AG04450 (cell line): ENCODE measurements at regions not wholly inside any gene's neighbourhood (a gene's known extent, or its start where the extent isn't known, plus 50 kb on each side); places are given as distances from the start of the nearest gene placed in this dataset.
A peak's percentile ranks its signal among the peaks of the same experiment; 100 is the strongest.

Source experiments
- CTCF ChIA-PET: fragments of 300-600, 350-600 bp; formaldehyde crosslinking; extraction: SDS; loops from one replicate; lab custom pipeline; 2022; ENCODE audit warnings: antibody characterized with exemption, inconsistent platforms; lab: Charles Lee
- POLR2A ChIA-PET: fragments of 350-600 bp; formaldehyde crosslinking; extraction: SDS; loops from one replicate; lab custom pipeline; 2021; ENCODE audit warnings: antibody characterized with exemption, inconsistent platforms; lab: Yijun Ruan, JAX
- DNase-seq: peaks from one replicate; pipeline ENCODE4 v3.0.0-alpha.2; 2011; ENCODE audit warnings: low read depth, low spot score
- H3K27ac ChIP-seq: one replicate; pipeline ENCODE4 v1.5.1; 2012; ENCODE audit warnings: low read depth, low read length, control low read depth
- H3K27me3 ChIP-seq: one replicate; pipeline ENCODE4 v1.6.0; 2012; ENCODE audit warnings: low read length; ENCODE audit not compliant: control insufficient read depth, insufficient read depth
- H3K4me3 ChIP-seq: 2 replicates; pipeline ENCODE4 v1.5.1; 2011; ENCODE audit warnings: mild to moderate bottlenecking, low read depth, low read length, control low read depth
- H3K9me3 ChIP-seq: 2 replicates; pipeline ENCODE4 v1.5.1; 2012; ENCODE audit warnings: low read length; ENCODE audit not compliant: control insufficient read depth, insufficient read depth
- TF ChIP-seq, protein P1 (sequence below): IDR thresholded peaks from 2 replicates; pipeline ENCODE4 v1.5.1; 2011; ENCODE audit warnings: low read depth, low read length, control low read depth, inconsistent platforms

DNA sequence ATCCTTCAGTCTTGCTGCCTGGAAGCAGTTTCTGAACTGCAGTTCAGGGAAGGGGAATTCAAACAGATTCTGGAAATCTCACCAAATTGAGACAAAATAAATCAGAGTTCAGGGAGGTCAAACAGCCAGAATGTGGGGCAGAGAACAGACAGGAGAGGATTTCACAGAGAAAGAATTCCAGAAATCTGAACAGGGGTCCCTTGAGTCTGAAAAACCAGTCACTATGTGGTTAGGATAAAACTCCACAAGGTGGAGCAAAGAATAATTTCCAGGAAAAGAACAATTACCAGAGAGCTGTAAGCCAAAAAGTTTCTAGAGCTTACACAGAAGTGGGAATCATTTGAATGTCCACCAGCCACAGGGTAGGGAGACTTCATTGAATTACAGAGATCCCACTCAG, 84.7 kb downstream of the URB2 start:
- Histone ChIP-seq H3K27me3 (no peaks in the 10 kb centered on the region), H3K27ac (no peak overlapping the region), H3K9me3 (no peaks in the 10 kb centered on the region), H3K4me3 (no peak overlapping the region)
- TF ChIP-seq, protein P1, sequence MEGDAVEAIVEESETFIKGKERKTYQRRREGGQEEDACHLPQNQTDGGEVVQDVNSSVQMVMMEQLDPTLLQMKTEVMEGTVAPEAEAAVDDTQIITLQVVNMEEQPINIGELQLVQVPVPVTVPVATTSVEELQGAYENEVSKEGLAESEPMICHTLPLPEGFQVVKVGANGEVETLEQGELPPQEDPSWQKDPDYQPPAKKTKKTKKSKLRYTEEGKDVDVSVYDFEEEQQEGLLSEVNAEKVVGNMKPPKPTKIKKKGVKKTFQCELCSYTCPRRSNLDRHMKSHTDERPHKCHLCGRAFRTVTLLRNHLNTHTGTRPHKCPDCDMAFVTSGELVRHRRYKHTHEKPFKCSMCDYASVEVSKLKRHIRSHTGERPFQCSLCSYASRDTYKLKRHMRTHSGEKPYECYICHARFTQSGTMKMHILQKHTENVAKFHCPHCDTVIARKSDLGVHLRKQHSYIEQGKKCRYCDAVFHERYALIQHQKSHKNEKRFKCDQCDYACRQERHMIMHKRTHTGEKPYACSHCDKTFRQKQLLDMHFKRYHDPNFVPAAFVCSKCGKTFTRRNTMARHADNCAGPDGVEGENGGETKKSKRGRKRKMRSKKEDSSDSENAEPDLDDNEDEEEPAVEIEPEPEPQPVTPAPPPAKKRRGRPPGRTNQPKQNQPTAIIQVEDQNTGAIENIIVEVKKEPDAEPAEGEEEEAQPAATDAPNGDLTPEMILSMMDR: no peak
- ChIA-PET CTCF (interaction anchor here (1.3 kb wide), 1 partner anchor 49 kb away, joined by 5 read pairs; no protein-coding TSS in a partner anchor), POLR2A (no interaction called here)
- no peak for DNase-seq

DNA sequence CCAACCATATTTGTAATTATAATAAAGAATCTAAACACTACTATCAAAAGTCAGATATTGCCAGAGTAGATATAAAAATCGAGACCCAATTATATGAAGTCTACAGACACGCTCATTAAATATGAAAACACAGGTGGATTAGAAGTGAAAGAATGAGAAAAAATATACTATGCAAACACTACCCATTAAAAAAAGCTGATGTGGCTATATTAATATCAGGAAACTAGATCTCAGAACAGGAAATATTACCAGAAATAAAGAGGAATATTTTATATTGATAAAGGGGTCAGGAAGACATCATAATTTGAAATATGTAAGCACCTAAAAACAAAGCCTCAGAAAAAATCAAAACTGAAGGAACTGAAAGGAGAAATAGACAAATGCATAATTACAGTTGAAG, 88.3 kb downstream of the URB2 start:
- ChIA-PET CTCF (interaction anchor here (0.7 to 3.5 kb wide), 6 partner anchors 8 to 595 kb away, joined by 3 to 14 read pairs (median 4); no protein-coding TSS in a partner anchor), POLR2A (no interaction called here)
- Histone ChIP-seq H3K27me3 (no peaks in the 10 kb centered on the region), H3K4me3 (no peak overlapping the region), H3K27ac (no peak overlapping the region), H3K9me3 (no peaks in the 10 kb centered on the region)
- no peak for DNase-seq
- TF ChIP-seq, protein P1: no peak

DNA sequence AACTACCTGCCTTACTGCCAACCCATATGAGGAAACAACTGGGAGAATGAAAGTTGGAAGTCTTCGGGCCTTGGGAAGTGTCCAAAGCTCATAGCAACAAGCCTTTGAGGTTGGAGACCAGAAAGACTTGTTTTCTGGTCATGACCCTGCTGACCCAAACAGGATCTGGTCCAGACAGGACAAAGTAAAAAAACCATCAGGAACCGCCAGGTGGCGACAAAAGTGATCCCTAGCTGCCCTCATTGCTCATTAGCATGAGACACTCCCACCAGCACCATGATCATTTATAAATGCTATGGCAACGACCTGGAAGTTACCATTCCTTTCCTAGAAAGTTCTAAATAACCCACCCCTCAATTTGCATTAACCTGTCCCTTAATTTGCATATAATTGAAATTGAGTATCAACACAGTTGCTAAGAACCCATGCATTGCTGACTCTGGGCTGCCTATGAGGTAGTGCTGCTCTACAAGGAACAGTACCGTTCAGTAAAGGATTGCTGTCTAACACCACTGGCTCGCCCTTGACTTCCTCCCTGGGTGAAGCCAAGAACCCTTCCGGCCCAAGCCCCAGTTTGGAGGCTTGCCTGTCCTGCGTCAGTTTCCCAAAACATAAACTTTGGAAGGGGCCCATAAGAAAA, 89.0 kb downstream of the URB2 start:
- Histone ChIP-seq H3K9me3 (no peaks in the 10 kb centered on the region), H3K27me3 (no peaks in the 10 kb centered on the region), H3K4me3 (no peak overlapping the region), H3K27ac (no peak overlapping the region)
- CTCF ChIA-PET: interaction anchor here (0.7 to 3.5 kb wide), 8 partner anchors 9 to 599 kb away, joined by 3 to 14 read pairs (median 4); no protein-coding TSS in a partner anchor
- DNase-seq: no peak
- TF ChIP-seq, protein P1: peak; percentile 49
- POLR2A ChIA-PET: no interaction called here

DNA sequence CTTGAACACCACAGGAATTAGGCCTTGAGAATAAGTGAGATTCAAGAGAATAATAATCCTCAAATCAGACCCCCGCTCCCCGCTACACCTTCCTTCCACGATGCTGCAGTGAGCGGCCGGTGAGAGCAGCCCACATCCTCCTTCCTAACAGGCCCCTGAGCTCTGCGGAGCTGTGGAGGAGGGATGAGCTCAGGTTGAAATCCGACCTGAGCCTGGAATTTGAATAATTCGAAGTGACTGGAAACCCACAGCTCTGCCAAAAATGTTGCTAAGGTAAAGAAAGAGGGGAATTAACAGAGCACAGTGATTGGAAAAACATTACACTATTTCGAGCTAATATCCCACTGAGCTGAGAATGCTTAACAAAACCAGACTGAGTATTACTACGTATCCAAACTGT, 90.0 kb downstream of the URB2 start:
- Histone ChIP-seq H3K4me3 (no peak overlapping the region), H3K9me3 (no peaks in the 10 kb centered on the region), H3K27me3 (no peaks in the 10 kb centered on the region), H3K27ac (no peak overlapping the region)
- DNase-seq: no peak
- POLR2A ChIA-PET: no interaction called here
- TF ChIP-seq, protein P1: no peak
- CTCF ChIA-PET: interaction anchor here (1.3 to 3.5 kb wide), 3 partner anchors 594 to 598 kb away, joined by 3 to 14 read pairs (median 5); no protein-coding TSS in a partner anchor

DNA sequence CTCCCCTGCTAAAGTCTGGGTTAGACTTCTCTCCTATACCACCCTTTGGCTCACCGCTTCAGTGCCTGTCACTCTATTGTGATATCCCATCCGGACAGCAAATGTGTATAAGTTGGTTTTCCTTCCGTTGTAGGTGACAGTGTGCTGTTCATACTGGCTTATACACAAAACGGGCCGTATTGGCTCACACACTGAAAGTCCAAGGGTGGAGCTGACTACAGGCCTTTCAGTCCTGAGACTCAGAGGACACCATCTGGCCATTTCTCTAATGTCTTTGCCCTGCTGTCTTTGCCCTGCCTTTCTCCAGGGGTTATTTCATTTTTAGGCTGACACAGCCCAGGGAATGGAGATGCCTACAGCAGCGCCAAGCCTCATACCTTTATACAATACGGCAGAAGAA, 90.7 kb downstream of the URB2 start:
- H3K4me3 ChIP-seq: no peak overlapping the region
- H3K27me3 ChIP-seq: no peaks in the 10 kb centered on the region
- ChIA-PET POLR2A (no interaction called here), CTCF (interaction anchor here (1.5 to 3.5 kb wide), 2 partner anchors 593 to 595 kb away, joined by 5 to 14 read pairs; no protein-coding TSS in a partner anchor)
- no peaks in the 10 kb centered on the region for H3K9me3 ChIP-seq
- TF ChIP-seq, protein P1: no peak
- no peak for DNase-seq
- H3K27ac ChIP-seq: no peak overlapping the region
